CD4-positive, alpha-beta T cell treated with Interleukin-17A for 4 hours (primary cell): ENCODE measurements at regions not wholly inside any gene's neighbourhood (a gene's known extent, or its start where the extent isn't known, plus 50 kb on each side); places are given as distances from the start of the nearest gene placed in this dataset.
A peak's percentile ranks its signal among the peaks of the same experiment; 100 is the strongest.

Experiments used
- DNase-seq: peaks from one replicate; pipeline ENCODE4 v3.0.0-alpha.2; 2020; ENCODE audit warnings: mixed read lengths

DNA sequence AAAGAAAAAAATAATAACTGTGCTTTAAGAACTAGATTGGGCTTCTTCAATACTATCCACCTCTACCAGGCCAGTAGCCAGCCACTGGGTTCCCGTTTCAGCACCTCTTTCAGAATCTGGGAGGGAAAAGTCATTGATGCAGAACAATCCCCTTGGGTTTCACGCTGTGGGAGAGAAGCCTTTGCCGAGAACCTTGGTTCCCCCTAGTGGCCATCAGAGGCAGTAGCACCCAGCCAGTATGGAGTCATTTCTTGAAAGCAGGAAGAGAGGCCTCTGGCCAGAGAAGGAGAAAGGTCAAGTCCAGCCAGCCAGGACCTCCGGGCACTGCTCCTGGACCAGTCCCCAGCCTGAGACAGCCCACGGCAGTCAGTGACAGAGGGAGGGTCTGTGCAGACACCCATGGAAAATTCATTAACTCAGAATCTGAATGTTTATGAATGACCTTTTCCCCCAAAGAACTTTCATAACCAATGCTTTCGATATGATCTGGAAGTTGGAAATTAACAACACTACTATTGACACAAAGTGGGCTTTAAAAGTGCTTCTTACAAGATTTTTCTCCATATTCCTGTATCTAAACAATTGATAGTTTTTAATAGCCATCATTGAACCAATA is 51.2 kb upstream of the CDH5 start:
- DNase-seq, result peak; percentile 55

DNA sequence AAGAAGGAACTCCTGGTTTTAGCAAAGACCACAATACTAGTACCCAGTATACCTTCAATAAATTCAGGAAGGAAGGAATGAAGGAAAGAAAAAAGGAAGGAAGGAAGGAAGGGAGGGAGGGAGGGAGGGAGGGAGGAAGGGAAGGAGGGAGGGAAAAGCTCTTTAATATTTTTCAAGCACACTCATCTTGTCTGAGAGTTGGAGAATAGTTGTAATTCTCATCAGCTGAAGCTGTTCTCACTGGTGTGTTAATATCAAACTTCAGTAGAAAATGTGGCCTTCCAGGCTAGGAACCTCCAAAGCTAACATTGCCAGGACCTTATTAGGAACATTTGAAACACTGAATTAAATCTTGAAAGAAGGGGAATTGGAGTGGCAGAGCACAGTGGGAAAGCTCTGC is 55.2 kb upstream of the CDH5 start:
- no peak for DNase-seq

DNA sequence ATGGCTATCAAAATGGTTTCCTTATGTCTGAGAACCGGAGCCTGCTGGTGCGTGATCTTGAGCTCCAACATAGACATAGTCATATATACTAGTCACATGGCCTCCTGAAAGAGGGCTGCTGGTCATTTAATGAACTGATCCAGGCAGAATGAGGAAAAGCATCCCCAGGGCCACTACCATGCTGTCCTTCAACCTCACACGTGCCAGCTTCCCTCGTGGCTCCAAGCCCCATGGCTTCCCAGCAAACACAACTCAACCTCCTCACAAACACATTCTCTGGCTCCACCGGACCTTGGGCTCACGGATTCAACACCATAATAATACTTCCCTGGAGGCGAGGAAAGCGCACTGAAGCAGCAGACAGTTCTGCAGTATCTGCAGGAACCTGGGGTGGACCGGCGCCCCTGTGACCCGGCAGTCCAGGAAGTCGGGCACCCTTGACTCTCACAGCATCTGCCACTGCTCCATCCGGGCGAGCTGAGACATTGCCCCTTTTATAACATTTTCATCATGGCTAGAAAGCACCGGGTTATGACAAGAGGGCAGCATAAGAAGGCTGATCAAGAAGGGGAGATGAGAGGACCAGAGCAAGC is 57.2 kb upstream of the CDH5 start:
- DNase-seq, result no peak

DNA sequence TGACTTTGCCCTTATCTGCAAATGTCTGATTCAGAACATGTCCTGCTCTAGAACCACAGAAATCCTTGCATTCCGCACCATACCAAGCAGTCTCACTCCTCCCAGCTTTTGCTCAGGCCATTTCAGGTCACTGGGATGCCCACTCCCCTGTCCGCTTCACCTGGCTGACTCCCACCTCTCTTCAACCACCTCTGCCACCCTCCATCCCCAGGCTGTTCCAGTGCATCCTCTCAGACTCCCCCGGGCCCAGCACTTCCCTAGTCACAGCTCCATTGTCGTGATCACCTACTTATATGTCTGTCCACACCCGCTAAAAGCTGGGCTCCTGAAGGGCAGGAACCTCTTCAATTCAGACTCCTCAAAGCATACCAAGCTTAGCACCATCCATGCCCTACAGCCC is 58.4 kb upstream of the CDH5 start:
- no peak for DNase-seq

DNA sequence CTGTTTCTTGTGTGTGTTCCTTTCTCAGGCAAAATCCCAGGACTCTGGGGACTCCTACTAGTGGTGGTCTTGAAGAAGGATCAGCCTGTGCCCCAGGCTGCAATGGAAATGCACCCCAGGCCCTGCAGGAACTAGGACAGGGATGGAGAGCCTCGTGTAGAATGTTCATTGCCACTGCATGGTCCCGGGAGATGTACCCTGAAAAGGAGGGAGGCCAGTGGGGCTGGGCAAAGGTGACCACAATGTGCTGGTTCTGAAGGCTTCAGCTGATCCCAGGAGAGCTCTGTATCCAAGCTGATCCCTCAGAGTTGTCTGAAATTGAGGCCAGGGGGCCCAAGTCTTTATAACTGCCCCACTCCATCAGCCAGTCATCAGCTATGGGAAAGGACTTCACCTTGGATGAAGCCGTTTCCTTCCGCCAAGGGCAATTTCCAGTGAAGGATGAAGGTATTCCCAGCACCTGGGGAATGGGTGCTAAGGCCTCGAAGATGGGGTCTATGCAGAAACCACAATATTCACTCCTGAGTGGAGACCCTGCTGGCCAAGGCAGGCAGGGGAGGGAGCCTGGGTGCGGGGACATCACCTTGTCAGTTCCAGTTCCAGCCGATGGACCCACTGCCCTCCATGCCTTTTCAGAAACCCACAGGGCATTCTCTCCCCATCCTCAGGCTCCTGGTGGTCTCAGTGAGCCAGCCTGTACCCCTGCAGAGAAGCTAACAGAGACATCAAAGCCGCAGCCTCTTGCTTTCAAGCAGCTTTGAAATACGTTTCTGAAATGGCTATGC is 59.9 kb upstream of the CDH5 start:
- DNase-seq, result no peak

DNA sequence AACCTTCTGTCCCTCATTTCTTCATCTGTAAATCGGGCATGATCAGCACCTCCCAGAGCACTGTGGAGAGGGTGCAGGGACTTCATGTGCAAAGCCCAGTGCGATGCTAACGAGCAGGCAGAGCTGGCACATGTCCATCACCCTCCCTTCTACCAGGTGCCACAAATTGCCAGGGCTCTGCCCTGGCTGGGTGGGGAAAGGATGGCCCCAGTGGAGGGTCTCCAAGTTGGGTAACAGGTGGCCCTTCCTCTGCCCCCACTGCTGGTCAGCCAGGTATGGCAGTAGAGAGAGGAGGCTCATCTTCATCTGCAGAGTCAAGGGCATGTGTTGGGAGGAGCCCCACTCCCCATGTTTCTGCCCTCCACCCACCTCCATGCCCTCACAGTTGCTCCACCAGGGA is 61.5 kb upstream of the CDH5 start:
- DNase-seq, result no peak

DNA sequence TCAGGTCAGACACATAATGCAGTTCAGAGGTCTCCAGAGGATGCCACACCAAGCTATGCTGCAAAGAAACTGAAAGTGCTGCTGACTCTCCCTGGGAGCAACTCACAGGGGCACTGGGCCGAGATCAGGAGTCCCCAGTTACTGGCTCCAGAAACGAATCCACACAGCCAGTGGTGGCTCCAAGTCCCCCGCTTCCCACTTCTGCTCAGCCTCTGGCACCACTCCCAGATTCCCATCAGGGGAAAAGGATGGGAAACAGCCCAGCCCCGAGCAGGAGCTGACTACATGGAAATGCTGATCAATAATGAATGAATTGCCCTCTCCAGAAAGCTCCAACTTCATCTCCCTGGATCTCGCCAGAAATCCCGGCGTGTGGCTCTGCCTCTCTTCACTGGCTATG is 62.3 kb upstream of the CDH5 start:
- no peak for DNase-seq

DNA sequence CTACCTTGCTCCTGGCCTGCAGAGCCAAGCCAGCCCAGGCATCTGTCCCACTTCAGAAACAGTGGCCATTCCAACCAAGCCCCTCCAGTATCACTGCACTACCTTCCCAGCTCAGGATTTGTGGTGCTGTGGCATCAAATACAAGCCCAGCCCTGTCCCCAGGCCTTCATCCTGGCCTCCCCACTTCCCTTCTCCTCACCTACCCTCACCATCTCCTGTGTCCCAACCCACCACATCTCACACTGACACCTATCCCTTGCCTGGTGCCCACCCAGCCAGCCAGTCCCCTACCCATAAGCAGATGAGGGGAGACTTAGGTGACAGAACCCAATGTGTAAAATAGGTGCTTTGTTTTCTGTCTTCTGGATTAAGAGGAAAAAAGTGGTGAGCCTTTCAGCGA is 66.0 kb upstream of the CDH5 start:
- DNase-seq, result no peak

DNA sequence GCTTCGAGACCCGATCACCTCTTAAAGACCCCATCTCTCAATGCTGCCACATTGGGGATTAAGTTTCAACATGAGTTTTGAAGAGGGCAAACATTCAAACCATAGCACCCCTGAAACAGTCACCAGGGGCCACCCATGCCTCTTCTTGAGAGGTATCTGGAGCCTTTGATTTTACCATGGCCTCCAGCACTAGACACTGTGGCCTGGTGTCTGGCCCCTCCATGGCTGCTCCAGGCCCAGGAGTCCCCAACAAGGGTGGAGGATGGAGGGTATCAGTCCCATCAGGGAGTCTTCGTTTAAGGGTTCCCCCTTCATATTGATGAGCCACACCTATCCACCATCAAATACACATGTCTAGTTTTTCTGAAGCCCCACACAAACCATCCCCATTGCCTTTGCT is 66.5 kb upstream of the CDH5 start:
- no peak for DNase-seq

DNA sequence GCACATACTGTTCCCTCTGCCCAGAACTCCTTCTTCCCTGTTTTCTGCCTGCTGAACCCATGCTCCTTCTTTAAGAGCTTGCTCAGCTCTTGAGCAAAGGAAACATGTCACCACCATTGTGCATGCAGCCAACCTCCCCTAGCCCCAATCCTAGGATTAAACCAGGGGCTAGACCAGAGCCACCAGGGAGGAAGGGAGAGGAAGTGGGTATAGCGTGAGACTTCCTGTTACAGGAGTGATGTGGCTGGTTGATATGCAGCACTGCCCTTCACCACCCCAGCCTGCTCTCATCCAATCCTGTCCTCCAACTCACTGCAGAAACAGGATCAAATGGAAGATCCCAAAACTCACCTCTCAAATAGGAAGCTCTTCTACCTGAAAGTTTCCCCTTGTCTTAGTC is 67.1 kb upstream of the CDH5 start:
- DNase-seq, result no peak

DNA sequence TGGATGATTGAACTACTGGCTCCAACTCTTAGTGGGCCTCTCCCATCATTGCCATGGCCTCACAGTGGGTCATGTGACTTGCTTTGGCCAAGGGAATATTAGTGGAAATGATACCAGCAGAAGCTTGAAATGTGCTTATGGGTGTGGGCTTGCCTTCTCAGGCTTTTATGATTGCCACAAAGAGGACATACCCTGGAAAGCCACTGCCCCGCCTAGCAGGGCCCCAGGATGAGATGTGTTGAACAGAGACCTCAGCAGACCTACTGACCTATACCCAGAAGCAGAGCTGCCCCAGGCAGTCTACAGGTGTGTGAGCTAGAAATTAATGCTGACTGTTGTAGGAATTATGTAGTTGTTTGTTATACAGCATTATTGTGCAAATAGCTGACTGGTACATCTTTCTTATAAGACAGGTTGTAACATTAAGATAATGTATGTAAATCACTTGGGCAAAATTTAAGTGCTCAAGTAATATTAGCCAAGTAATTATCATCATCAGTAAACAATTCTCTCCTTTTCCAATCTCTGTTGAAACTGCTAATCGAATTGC is 67.8 kb upstream of the CDH5 start:
- DNase-seq, result no peak

DNA sequence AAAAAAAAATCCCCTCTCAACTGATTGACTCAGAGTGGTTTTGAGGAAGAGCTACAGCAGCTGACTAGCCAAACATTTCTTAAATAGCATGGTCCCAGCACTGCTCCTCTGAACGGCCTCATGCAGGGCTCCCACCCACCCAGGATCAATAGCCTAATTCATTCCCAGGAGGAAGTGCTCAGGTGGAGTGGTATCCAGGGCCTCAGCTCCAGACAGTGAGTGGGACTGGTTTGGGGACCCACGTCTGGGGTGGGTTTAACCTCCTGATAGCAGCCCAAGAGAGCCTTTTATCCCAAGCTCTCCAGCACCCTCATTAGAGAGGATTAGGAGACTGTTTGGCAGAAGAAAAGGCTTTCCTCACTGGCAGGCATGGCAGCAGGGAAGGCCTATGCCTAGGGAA is 68.5 kb upstream of the CDH5 start:
- no peak for DNase-seq

DNA sequence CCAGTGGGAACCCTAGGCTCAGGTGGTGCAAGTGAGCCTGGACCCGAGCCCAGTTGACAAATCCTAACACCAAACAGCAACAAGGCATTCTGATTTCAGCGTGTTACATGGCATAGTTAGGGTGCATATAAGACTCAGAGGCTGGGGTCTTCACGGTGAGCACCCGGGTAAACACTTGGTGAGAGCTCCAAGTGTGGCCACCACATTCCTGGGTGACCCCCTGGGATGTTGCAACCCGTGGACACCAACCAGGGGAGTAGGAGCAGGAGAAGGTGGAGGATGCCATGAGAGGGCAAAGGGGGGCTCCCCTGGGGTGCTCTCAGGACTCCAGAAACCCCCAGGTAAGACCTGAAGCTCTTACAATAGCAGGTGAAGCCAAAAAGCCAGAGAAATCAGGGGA is 69.9 kb upstream of the CDH5 start:
- no peak for DNase-seq

DNA sequence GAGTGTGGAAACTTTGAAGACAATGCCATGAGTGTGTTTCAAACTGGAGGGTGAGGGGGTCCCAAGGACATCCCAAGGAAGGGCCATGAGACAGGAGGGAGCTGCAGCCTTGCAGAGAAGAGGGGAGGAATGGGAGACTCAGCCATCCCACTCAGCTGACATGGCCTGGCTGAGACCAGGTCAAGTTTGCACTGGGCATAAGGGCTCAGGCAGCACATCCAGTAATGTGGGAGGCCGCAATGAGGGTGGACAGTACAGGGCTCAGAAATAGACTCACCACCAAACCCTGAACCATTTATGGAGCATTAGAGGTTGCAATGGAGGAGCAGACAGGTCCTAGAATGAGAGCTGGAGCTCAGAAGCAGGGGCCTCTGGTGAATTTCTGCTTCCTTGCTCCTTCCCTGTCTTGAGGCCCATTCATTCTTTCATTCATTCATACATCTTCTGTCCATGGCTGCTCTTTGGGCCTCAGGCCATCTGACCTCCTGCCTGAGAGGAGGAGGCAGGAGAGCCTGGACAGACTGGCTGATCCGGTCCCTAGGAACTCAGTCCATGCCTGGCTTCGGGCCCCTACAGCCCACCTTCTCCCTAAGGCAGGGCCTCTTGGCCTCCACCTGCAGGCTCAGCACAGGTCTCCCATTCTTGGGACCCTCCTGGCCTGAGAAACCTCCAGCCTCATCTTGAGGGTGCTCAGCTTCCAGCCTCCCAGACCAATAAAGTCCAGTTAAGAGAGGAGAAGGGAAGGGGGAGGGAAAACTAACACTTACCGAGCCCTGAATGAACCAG is 70.5 kb upstream of the CDH5 start:
- no peak for DNase-seq

DNA sequence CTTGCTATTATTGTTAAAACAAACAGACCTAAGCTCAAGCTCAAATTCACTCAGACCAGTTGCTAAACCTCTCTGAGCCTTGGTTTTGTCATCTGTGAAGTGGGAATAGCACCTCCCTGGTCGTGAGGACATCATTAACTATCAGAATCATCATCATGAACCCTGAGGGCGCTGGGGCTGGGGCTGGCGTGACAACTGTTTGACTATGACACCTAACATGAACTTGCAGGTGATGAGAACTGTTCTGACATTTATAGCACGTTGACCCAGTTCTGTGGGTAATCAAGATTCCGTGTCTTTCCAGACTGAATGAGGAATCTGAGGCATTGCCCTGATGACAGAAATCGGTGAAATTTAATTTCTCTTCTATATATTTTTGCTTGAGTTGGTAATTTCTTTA is 71.3 kb upstream of the CDH5 start:
- DNase-seq, result no peak

DNA sequence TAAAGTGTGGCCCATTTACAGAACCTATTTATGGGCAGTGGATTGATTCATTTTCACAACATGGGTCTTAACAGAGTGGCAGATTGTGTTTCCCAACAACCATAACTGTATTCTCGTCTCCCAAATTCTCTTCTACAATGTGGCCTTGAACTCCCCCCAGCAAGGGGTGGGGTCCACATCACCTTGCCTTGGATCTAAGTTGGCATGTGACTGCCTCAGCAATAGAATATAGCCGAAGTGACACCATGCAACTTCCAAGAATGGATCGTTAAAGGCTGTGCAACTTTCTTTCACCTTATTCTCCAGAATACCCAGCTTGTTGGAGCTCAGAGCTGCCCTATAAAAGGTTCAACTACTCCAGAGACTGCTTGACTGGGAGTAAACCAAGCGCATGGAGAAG is 72.0 kb upstream of the CDH5 start:
- no peak for DNase-seq

DNA sequence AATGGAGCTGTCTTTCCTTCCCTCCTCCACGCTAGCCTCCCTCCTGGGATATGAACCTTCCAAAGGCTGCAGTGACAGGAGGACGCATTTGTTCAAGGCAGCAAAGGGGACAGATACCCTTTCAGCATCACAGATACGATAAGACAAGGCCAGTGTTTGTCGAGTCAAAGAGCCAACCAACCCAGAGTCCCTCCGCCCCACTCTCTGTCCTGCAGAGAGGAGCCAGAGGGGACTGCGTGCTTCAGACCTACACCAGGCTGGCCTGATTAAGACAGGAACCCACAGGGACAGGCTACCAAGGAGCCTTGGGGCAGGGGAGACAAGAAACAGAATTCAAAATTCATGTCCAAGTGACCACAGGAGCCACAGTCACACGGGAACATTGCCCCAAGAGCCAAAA is 72.6 kb upstream of the CDH5 start:
- DNase-seq, result no peak

DNA sequence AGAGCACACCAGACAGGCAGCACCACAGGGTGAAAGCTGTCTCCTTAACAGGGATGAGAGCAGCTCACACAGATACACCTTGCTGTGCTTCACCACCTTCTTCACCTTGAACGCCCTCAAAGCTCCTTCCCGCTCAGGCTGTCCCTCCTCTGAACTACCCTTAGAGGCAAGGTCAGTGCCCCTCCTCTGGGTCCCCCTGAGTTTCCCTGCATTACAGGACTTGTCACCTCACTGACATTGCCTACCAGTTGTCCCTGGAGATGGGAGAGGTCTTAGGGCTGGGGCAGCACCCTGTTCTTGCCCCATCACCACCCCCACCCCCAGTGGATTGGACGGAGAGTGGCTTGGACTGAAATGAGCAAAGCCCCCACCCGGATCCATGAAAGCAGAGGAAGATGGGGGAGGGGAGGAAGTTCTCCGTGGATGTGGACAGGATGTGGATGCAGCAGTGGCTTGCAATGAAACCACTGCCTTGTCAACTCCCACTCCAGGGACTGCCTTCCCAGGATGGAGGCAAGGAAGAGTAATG is 73.2 kb upstream of the CDH5 start:
- DNase-seq, result no peak

DNA sequence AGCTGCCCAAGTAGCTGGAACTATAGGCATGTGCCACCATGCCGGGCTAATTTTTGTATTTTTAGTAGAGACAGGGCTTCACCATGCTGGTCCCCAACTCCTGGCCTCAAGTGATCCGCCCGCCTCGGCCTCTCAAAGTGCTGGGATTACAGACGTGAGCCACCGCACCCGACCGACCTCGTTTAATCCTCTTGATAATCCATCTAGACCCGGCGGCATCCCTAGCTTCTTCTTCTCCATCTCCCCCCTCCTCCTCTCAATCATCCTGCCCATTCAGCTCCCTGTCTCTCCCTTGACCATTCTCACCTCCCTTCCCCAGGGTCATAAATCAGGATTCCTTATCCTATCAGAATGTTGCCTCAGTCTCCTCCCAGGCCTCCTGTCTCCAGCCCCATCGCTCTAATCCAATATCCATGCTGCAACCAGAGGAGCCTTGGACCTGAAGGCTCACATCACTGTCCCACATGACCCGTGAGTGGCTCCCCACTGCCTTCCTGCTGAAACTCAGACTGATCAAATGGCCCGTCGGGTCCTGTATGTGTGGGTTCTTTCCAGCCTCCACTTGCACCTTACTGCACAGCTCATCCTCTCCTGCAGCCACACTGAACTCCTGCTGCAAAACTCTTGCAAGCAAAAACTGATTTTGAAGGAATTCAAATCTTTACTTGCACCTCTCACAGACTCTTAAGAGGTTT is 74.1 kb upstream of the CDH5 start:
- DNase-seq, result no peak

DNA sequence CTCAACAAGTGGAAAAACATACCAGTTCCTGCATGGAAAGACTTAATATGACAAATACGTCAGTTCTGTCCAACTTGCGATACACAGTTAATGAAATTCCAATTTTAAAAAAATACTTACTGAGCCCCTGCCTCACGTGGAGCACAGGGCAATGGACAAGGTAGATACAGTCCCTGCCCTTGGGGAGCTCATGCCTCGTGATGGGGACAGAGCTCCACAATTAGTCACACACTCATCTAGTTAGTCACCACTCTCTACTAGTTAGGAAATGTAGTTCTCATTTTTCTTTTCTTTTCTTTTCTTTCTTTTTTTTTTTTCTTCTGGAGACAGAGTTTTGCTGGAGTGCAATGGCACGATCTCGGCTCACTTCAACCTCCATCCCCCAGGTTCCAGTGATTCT is 74.7 kb upstream of the CDH5 start:
- DNase-seq, result no peak

DNA sequence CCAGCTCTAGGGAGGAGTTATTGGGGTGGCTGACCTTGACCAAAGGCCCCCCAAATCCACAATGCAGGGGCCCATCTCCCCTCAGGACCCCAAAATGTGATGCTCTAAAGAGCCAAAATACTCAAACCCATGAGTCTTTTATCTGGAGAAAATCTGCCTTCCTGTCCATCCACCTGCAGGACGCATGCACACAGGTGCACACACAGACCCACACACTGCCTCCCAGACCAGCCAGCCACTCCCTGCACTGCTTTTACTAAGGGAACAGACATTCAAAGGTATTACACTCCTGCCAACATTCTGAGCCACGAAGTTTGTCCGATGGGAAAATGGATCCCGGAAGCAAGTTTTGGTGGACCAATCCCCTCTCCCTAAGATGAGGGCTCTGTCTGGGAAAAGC is 76.1 kb upstream of the CDH5 start:
- DNase-seq, result no peak

DNA sequence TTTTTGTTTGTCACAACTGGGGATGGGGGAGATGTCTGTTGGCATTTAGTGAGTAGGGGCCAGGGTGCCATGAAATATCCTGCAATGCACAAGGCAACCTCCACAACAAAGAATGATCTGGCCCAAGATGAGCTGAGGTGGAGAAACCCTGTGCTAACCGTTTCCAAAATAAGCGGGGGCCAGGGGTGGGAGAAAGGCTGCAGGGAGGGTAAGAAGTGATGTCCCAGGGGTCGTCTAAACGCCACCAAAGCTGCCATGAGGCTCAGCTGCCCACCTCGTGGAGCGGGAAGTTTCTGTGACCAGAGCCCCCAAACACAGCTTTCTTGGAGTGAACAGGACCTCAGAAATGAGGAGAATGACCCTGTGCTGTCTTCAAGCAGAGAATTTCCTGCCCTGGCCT is 76.5 kb upstream of the CDH5 start:
- DNase-seq, result no peak
